Fibroblast of skin of scalp (primary cell): ENCODE measurements at regions not wholly inside any gene's neighbourhood (a gene's known extent, or its start where the extent isn't known, plus 50 kb on each side); places are given as distances from the start of the nearest gene placed in this dataset.

ENCODE experiments used
- DNase-seq: peaks from one replicate; pipeline ENCODE4 v3.0.0-alpha.2; 2013

DNA sequence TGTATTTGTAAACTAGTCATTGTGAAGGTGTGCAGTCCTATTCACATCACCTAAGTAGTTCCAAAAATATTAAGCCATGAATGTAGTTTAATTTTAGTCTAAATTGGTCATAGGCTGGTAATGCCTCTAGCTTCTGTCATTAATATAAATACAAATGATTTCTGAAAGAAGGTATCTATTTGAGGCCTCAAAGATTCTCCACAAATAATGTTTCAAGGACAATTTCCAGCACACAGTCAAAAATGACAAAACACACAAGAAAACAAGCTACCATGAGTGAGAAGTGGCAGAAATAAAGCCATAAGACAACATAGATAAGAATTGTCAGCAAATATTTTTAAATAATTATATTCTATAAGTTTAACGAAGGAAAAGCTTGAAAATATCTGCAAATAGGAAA lies 66.7 kb upstream of the PDK4 start:
- DNase-seq, result no peak

DNA sequence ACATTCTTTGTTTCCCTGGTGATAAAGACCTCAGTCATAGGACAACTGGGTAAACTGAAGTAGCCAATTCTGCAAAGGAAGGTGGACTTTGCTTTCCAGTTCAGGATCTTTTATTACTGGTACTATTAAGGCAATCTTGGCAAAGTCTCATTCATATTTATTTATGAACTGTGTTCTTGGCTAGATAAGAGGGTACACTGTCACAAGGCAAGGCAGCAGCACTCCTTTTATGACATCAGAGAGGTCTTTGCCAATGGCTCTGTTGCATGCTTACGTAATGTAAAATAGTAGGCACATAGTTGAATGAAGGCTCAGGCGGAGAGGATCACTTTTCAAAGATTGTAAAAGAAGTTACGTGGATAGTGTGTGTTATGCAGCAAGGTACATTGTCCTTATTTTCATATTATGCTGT lies 63.7 kb upstream of the PDK4 start:
- DNase-seq, result no peak

DNA sequence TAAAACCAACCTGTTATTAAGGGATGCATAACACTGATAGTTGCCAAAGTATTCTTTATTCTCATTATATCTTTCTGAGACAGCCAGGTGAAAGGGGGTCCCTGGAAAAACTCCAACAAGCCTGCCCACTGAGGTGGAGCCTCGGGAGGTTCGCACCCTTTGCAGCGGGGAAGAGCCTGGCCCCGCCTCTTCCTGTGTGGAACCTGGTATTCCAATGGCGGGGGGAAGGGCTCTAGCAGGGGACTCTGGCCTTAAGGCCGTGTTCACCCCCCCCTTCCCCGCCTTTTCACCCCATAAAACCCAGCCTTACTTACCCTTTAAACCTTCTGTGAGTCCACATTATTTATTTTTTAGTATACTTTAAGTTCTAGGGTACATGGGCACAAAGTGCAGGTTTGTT lies 62.4 kb upstream of the PDK4 start:
- DNase-seq, result no peak

DNA sequence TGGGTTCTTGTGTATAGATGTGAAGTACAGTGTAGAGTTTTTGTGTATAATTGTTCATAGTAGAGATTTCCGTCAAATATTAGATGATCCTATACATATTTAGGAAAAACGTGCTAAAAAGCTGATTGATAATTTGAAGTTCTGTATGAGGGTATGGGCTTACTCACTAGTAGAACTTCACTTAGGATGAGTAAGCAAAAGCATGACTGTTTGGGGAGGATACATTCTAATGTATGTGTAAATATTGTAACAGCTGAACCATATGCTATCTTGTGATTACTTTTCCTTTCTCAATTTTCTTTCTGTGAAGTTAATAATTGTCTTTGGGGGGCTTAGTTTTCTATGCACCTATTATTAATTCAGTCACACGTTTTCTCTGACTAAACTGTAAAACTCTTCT lies 53.2 kb upstream of the PDK4 start:
- no peak for DNase-seq

DNA sequence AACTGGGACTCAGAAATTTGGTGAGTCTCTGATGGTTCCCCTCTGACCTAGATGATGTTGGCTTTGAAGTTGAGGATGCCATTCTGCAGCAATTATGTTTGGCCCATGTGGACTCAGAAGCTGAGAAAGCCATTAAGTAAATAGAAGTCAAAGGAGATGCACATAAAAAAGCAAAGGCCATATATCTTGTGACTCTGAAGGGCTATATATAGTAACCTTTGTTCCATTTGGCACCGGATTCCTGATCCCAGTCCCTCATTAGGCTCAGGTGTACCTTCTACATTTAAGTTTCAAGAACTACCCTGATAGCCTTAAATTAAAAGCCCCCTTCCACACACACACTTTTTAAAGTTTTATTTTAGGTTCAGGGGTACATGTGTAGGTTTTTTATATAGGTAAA lies 50.0 kb upstream of the PDK4 start:
- DNase-seq, result no peak
